Skeletal muscle satellite cell (primary cell): ENCODE measurements at regions not wholly inside any gene's neighbourhood (a gene's known extent, or its start where the extent isn't known, plus 50 kb on each side); places are given as distances from the start of the nearest gene placed in this dataset.

Experiments used
- H3K27me3 ChIP-seq: 2 replicates; pipeline ENCODE4 v1.7.0; 2013; ENCODE audit warnings: low read length; ENCODE audit not compliant: control insufficient read depth, insufficient read depth
- H3K36me3 ChIP-seq: 2 replicates; pipeline ENCODE4 v1.7.0; 2013; ENCODE audit warnings: mild to moderate bottlenecking, control low read depth, low read length; ENCODE audit not compliant: insufficient read depth
- H3K4me1 ChIP-seq: 2 replicates; pipeline ENCODE4 v1.7.0; 2013; ENCODE audit warnings: low read length; ENCODE audit not compliant: control insufficient read depth, insufficient read depth
- H3K4me2 ChIP-seq: 2 replicates; pipeline ENCODE4 v1.7.0; 2013; ENCODE audit warnings: mild to moderate bottlenecking, low read length
- H3K4me3 ChIP-seq: 2 replicates; pipeline ENCODE4 v1.7.0; 2013; ENCODE audit warnings: low read length
- H3K9ac ChIP-seq: 2 replicates; pipeline ENCODE4 v1.7.0; 2013; ENCODE audit warnings: mild to moderate bottlenecking, low read depth, low read length, moderate library complexity
- H3K9me3 ChIP-seq: replicated peaks from 2 replicates; pipeline ENCODE4 v1.7.0; 2013; ENCODE audit warnings: mild to moderate bottlenecking, control low read depth, low read length

DNA sequence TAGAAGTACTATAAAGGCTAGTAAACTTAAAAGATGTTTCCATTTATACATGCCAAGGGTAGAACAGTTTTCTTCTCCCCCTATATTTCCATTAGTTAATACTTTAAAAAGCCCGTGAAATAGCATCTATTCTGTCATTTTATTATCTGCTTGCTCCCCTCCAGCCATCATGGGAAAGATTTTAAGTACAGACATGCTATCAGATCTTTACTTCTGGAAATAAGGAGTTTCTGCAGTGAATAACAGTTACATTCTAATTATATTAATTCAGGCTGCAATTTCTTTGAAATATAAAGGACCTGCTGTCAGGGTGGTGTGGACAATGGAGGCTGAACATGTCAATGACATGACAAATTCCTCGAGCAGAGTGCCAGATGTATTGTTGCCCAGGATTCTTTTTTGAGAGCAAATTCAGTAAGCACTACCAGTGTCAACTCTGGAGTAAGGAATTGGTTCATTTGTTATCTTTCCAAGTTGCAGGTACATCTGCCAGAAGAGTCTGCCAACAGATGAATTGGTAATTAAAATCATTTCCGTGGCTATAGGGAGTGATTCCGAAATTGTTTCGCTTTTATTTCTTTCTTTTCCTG, 151.3 kb downstream of the BTG1 start:
- Histone ChIP-seq H3K4me2 (peak overlapping the region; percentile 69), H3K9me3 (no peaks in the 10 kb centered on the region), H3K36me3 (no peaks in the 10 kb centered on the region), H3K4me3 (no peak overlapping the region), H3K9ac (no peak overlapping the region), H3K4me1 (peaks cover 30% of the 10 kb centered on the region), H3K27me3 (no peaks in the 10 kb centered on the region)

DNA sequence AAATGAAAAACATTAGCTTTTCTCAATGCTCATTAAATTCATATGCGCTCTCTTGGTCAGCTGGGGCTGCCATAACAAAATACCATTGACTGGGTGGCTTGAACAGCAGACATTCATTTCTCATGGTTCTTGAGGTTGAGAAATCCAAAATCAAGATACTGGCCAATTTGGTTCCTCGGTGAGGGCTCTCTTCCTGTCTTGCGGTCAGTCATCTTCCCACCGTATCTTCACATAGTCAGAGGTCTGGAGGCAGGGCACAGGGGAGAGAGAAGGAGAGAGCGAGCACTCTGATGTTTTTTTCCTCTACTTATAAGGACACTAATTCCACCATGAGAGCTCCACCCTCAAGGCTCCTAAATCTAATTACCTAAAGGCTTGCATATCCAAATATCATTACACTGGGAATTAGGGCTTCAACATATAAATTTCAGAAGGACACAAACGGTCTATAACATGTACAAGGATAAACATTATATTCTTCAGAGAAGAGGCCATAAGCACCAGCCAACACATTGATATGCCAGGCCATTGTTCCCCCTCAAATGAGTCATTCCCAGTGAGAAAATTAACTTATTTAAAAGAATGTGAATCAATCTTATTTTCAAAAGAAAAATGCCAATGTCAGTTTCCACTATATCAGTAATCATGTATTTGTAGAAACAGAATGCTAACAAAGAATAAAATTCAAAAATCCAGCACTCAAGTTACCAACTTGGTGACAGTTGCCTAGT, 152.2 kb downstream of the BTG1 start:
- H3K4me2 ChIP-seq = no peak overlapping the region
- H3K36me3 ChIP-seq = no peaks in the 10 kb centered on the region
- H3K27me3 ChIP-seq = no peaks in the 10 kb centered on the region
- H3K9ac ChIP-seq = no peak overlapping the region
- no peaks in the 10 kb centered on the region for H3K9me3 ChIP-seq
- peaks cover 38% of the 10 kb centered on the region for H3K4me1 ChIP-seq
- H3K4me3 ChIP-seq = no peak overlapping the region

DNA sequence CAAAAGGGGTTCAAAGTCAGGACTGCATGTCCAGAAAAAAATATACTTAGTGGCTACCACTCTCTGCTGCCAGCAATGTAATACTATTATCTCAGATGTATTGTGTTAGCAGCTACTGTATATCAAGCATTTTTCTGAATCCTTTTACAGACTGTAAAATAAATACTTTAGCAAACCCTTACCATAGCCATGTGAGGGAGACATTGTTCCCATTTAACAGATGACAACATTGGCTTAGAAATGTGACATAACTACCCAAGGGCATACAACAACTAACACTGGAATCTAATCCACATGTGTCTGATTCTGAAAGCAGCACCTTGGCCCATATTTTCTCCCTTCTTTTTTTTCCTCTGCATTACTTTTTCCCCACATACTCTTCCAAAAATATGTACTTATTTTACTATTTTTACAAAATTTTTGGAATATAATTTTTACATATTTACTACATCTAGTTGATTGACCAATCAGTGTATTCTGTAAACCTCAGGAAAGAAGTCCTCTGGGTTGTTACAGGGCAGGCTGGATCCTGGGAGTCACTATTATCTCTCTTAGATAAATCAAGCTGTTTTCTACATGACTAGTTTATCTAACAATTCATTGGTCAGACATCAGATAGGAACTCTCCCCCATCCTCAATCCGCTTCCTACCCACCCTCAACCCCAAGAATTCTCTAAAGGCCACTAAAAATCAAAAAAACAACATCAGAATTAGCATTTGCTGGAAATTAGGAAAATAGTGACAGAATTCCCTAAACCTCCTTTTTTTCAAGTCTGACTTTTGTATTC, 154.1 kb downstream of the BTG1 start:
- H3K27me3 ChIP-seq = no peaks in the 10 kb centered on the region
- no peak overlapping the region for H3K9ac ChIP-seq
- no peaks in the 10 kb centered on the region for H3K9me3 ChIP-seq
- no peak overlapping the region for H3K4me2 ChIP-seq
- no peak overlapping the region for H3K4me3 ChIP-seq
- no peaks in the 10 kb centered on the region for H3K36me3 ChIP-seq
- H3K4me1 ChIP-seq = peaks cover 52% of the 10 kb centered on the region

DNA sequence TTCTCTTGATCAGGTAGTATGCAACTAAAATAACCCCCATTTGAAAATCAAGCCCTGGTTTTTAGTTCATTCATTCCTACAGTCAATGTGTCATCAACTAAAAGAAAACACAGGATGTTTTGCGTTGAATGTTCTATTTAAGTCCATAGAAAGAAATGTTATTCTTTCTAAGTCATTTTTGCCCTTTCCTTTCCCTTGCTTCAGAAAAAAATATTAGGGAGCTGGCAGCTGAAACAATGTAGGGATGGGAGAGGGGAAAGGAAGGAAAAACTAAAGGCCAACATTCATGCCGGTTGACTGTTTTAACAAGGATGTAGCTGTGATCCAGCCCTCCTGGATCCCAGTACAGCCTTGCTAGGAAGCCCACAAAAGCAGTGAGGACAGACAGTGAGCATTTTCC, 155.1 kb downstream of the BTG1 start:
- Histone ChIP-seq H3K9me3 (no peaks in the 10 kb centered on the region), H3K4me2 (peak overlapping the region; percentile 58), H3K9ac (peak overlapping the region; percentile 71), H3K36me3 (no peaks in the 10 kb centered on the region), H3K4me1 (peaks cover 63% of the 10 kb centered on the region), H3K27me3 (no peaks in the 10 kb centered on the region), H3K4me3 (no peak overlapping the region)

DNA sequence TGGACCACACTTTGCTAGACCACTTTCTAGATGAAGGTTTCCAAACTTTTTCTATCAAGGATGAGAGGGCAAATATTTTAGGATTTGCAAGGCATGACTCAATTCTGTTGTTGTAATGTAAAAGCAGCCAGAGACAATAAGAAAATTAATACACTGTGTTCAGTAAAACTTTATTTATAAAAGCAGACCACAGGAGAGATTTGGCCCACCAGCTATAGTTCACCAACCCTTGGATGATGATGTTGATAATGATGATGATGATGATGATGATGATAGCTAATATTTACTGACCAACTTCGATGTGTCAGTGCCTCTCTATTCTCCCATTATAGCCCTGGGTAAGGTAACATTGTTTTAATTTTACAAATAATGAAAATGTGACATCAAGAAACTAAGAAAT, 156.5 kb downstream of the BTG1 start:
- H3K4me2 ChIP-seq = no peak overlapping the region
- no peaks in the 10 kb centered on the region for H3K9me3 ChIP-seq
- H3K4me3 ChIP-seq = no peak overlapping the region
- no peaks in the 10 kb centered on the region for H3K27me3 ChIP-seq
- H3K9ac ChIP-seq = no peak overlapping the region
- peaks cover 72% of the 10 kb centered on the region for H3K4me1 ChIP-seq
- H3K36me3 ChIP-seq = no peaks in the 10 kb centered on the region

DNA sequence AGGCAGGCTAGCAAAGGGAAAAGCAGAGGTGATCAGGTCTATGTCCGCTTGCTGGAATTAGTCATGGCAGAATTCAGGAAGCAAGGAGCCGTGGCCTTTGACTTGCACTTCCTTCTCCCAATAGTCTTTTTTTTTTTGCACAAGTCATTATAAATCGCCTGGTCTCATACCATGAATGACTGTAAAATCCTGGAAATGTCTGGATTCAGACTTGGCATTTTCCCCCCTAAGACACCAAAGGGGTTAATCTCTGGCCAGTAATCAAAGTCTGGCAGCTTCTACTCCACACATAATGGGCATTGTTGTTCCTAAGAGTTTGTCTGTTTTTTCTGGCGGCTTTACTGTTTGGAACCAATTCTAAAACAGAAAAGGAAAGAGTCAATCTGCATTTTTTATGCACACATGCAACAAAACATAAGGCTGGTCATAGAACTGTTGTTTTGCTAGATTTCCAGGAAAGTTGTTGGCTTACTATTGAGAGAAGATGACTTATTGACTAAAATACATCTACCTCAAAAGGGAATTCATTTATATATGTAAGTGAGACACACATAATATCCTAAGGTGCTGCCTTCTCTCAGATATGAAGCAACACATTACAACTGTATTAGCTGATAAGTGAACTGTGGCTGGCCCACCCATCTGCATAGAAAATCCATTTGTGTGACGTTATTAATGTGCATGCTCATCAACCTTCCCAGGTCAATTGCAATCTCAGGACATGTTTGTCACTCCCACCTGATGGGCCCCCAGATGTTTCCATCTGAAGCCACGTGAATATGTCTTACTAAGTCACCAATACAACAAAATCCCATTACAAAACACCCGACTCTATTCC, 157.3 kb downstream of the BTG1 start:
- Histone ChIP-seq H3K36me3 (no peaks in the 10 kb centered on the region), H3K4me3 (no peak overlapping the region), H3K9ac (no peak overlapping the region), H3K4me2 (peak overlapping the region; percentile 1), H3K4me1 (peaks cover 71% of the 10 kb centered on the region), H3K9me3 (no peaks in the 10 kb centered on the region), H3K27me3 (no peaks in the 10 kb centered on the region)

DNA sequence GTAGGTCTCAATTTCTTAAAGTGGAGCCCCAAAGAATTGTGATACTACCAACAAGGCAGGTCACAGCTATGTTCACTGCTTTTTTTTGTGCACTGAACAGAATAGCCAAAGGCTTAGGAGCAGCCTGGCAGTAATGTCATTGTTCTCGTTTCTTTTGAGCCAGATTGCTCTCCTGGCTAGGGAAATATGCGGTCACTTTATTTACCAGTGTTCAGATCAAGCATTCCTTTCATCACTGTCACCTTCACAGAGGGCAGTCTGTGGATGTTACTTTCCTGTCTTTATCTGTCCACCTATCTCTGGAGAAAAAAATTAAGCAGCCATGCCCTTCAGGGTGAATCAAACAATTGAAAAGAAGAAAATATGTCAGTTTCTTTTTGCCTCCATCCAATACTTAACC, 159.6 kb downstream of the BTG1 start:
- Histone ChIP-seq H3K9ac (no peak overlapping the region), H3K4me2 (peak overlapping the region; percentile 10), H3K4me3 (no peak overlapping the region), H3K4me1 (peaks cover 65% of the 10 kb centered on the region), H3K9me3 (no peaks in the 10 kb centered on the region), H3K36me3 (no peaks in the 10 kb centered on the region), H3K27me3 (no peaks in the 10 kb centered on the region)

DNA sequence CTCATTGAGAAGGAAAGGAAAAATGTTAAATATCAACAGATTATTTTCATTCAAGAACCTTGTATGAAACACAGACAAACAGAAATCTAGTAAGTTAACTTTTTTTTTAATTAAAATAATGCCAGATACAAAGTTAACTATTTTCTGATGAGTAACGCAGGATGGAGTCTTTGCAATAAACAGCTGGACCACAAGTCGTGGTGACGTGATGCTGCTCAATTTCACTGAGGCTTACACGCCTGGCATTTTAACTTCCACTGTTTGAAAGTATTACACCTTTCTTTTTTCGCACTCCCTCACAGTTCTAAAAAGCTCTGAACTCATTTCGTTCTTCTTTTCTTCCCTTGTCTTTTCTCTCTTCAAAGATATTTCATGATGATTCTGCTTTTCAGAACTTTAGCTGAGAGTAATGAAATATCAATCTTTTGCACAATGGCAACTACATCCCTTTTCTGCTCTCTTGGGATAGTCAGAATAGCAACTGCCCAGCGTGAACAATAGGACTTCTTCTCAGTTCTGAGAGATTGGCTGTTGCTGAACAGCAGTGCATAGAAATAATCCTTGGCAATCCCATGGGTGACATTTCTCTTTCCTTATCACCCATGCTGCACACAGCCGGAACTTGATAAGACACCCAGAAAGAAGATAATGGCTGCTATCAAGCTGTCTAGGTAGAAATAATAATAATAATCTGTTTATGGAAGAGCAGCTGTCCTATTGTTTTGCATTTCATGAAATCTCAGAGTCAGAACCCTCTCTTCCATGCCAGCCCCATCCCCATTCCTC, 160.5 kb downstream of the BTG1 start:
- H3K9ac ChIP-seq = peak overlapping the region; percentile 29
- H3K9me3 ChIP-seq = no peaks in the 10 kb centered on the region
- no peaks in the 10 kb centered on the region for H3K36me3 ChIP-seq
- peak overlapping the region; percentile 59 for H3K4me2 ChIP-seq
- no peaks in the 10 kb centered on the region for H3K27me3 ChIP-seq
- H3K4me1 ChIP-seq = peaks cover 56% of the 10 kb centered on the region
- peak overlapping the region; percentile 20 for H3K4me3 ChIP-seq

DNA sequence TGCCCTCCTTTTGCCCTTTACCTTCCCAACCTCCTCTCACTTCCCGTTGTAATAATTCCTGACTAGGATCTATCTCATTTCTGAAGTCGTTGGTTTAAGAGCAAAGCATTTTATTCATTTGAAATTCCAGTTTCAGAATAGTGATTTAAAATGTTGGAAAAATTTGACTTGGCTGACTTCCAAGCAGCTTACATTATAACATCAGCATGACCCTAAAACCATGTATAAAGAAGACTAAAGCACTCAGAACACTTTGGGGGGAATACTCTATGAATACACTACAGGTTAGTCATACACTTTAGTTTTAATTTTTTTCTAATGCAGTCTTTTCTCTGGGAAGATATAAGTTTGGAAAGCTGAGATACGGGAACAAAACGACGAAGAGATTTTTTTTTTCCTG, 161.1 kb downstream of the BTG1 start:
- H3K9me3 ChIP-seq = no peaks in the 10 kb centered on the region
- peak overlapping the region; percentile 8 for H3K4me3 ChIP-seq
- peaks cover 50% of the 10 kb centered on the region for H3K4me1 ChIP-seq
- no peaks in the 10 kb centered on the region for H3K36me3 ChIP-seq
- no peaks in the 10 kb centered on the region for H3K27me3 ChIP-seq
- peak overlapping the region; percentile 29 for H3K9ac ChIP-seq
- peak overlapping the region; percentile 59 for H3K4me2 ChIP-seq

DNA sequence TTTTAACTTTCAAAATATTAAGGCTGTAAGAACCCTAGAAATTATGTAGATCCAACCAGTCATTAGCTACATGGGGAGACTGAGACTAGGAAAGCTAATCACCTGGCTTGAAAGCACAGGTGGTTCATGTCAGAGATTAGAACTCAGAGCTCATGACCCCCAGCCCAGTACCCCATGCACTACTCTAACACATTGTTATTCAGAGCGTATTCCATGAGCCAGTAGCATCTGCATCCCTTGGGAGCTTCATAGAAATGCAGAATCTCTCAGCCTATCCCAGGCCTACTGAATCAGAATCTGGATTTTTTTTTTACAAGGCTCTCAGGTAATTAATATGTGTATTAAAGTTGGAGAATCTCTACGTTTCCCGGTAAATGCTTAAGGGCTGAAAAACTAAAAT, 161.7 kb downstream of the BTG1 start:
- Histone ChIP-seq H3K27me3 (no peaks in the 10 kb centered on the region), H3K4me1 (peaks cover 43% of the 10 kb centered on the region), H3K9ac (no peak overlapping the region), H3K4me2 (no peak overlapping the region), H3K9me3 (no peaks in the 10 kb centered on the region), H3K4me3 (no peak overlapping the region), H3K36me3 (no peaks in the 10 kb centered on the region)
